Nephron progenitor cell (in vitro differentiated cells): ENCODE measurements at regions not wholly inside any gene's neighbourhood (a gene's known extent, or its start where the extent isn't known, plus 50 kb on each side); places are given as distances from the start of the nearest gene placed in this dataset.

Experiments used
- DNase-seq: peaks from one replicate; pipeline ENCODE4 v3.0.0; 2021
- H3K27ac Mint-ChIP-seq: 2 replicates; pipeline ENCODE4 v1.8.0; 2021; ENCODE audit warnings: mild to moderate bottlenecking, moderate library complexity, mixed read lengths
- H3K27me3 Mint-ChIP-seq: 2 replicates; pipeline ENCODE4 v1.8.0; 2021; ENCODE audit warnings: mild to moderate bottlenecking, low read depth, mixed read lengths; ENCODE audit not compliant: poor library complexity
- H3K36me3 Mint-ChIP-seq: 2 replicates; pipeline ENCODE4 v1.8.0; 2021; ENCODE audit warnings: low read depth, mixed read lengths
- H3K4me1 Mint-ChIP-seq: 2 replicates; pipeline ENCODE4 v1.8.0; 2021; ENCODE audit warnings: mixed read lengths
- H3K4me3 Mint-ChIP-seq: 2 replicates; pipeline ENCODE4 v1.8.0; 2021; ENCODE audit warnings: mild to moderate bottlenecking, moderate library complexity, mixed read lengths
- H3K9me3 Mint-ChIP-seq: 2 replicates; pipeline ENCODE4 v1.8.0; 2021; ENCODE audit warnings: mild to moderate bottlenecking, moderate library complexity, mixed read lengths
- CTCF ChIP-seq: fragments of 200-600 bp; sonication (generic); IDR thresholded peaks from 2 replicates; pipeline ENCODE4 v1.5.0; 2021; ENCODE audit warnings: antibody characterized with exemption

- H3K36me3 Mint-ChIP-seq = peaks cover 12% of the 10 kb centered on the region
- peaks cover 26% of the 10 kb centered on the region for H3K9me3 Mint-ChIP-seq
Observed at GRCh38 chr2:226450141-226450540, 349.5 kb downstream of the IRS1 start.

GRCh38 chr2:226447338-226448300 lies 352.0 kb downstream of the IRS1 start:
- Mint-ChIP-seq H3K4me3 (no peak overlapping the region), H3K27me3 (no peaks in the 10 kb centered on the region)
- no peak for DNase-seq

More at GRCh38 chr2:226450141-226450540, 349.5 kb downstream of the IRS1 start:
- no peak for TF ChIP-seq CTCF
- H3K4me1 Mint-ChIP-seq = no peaks in the 10 kb centered on the region
- H3K27me3 Mint-ChIP-seq = no peaks in the 10 kb centered on the region
- no peak for DNase-seq
- H3K27ac Mint-ChIP-seq = no peak overlapping the region
- no peak overlapping the region for H3K4me3 Mint-ChIP-seq

GRCh38 chr2:226446406-226447001 lies 353.1 kb downstream of the IRS1 start:
- peaks cover 2% of the 10 kb centered on the region for H3K9me3 Mint-ChIP-seq

More at GRCh38 chr2:226447338-226448300, 352.0 kb downstream of the IRS1 start:
- Mint-ChIP-seq H3K9me3 (peaks cover 11% of the 10 kb centered on the region), H3K27ac (no peak overlapping the region), H3K4me1 (no peaks in the 10 kb centered on the region), H3K36me3 (peaks cover 5% of the 10 kb centered on the region)
- TF ChIP-seq CTCF = no peak

GRCh38 chr2:226445216-226445861 lies 354.3 kb downstream of the IRS1 start:
- H3K9me3 Mint-ChIP-seq = no peaks in the 10 kb centered on the region
- DNase-seq = no peak
- no peak for TF ChIP-seq CTCF

More at GRCh38 chr2:226446406-226447001, 353.1 kb downstream of the IRS1 start:
- H3K36me3 Mint-ChIP-seq = no peaks in the 10 kb centered on the region
- H3K27ac Mint-ChIP-seq = no peak overlapping the region
- no peaks in the 10 kb centered on the region for H3K4me1 Mint-ChIP-seq
- DNase-seq = no peak
- H3K4me3 Mint-ChIP-seq = no peak overlapping the region
- H3K27me3 Mint-ChIP-seq = no peaks in the 10 kb centered on the region
- TF ChIP-seq CTCF = no peak

GRCh38 chr2:226443112-226443511 lies 356.5 kb downstream of the IRS1 start:
- no peak overlapping the region for H3K4me3 Mint-ChIP-seq
- no peak overlapping the region for H3K27ac Mint-ChIP-seq
- no peaks in the 10 kb centered on the region for H3K36me3 Mint-ChIP-seq
- no peak for TF ChIP-seq CTCF
- no peaks in the 10 kb centered on the region for H3K9me3 Mint-ChIP-seq
- no peaks in the 10 kb centered on the region for H3K27me3 Mint-ChIP-seq
- peaks cover 5% of the 10 kb centered on the region for H3K4me1 Mint-ChIP-seq
- no peak for DNase-seq

More at GRCh38 chr2:226445216-226445861, 354.3 kb downstream of the IRS1 start:
- H3K4me1 Mint-ChIP-seq = peaks cover 5% of the 10 kb centered on the region
- H3K36me3 Mint-ChIP-seq = no peaks in the 10 kb centered on the region
- H3K4me3 Mint-ChIP-seq = no peak overlapping the region
- H3K27ac Mint-ChIP-seq = no peak overlapping the region
- no peaks in the 10 kb centered on the region for H3K27me3 Mint-ChIP-seq
